HepG2 (cell line): ENCODE measurements at regions not wholly inside any gene's neighbourhood (a gene's known extent, or its start where the extent isn't known, plus 50 kb on each side); places are given as distances from the start of the nearest gene placed in this dataset.

ENCODE experiments used
- ATAC-seq: fragments of 200-7000 bp; cut with Tn5 transposase; 3 replicates; pipeline ENCODE4 v1.9.1; 2020; ENCODE audit warnings: mild to moderate bottlenecking, moderate library complexity
- BruUV-seq: library from RNA; stranded (reverse); fragments of 400-500 nt; replicated peaks from 2 replicates; lab custom pipeline; 2021; lab: Mats Ljungman, UMichigan
- CTCF ChIA-PET: fragments of 300-600 bp; formaldehyde crosslinking; extraction: SDS; loops from one replicate; lab custom pipeline; 2021; ENCODE audit warnings: low total read pairs, inconsistent platforms, low intra/inter-chr PET ratio; lab: Yijun Ruan, JAX
- POLR2A ChIA-PET: fragments of 350-600 bp; sonication (Branson Sonifier 250); formaldehyde crosslinking; loops from one replicate; lab custom pipeline; 2020; ENCODE audit warnings: antibody characterized with exemption, inconsistent platforms; lab: Yijun Ruan, JAX
- DNase-seq: peaks from one replicate; pipeline ENCODE4 v3.0.0-alpha.2; 2015; ENCODE audit warnings: low spot score
- FAIRE-seq: peaks from 3 replicates; lab custom pipeline; 2011; peaks lifted over from hg19 to GRCh38; lab: Jason Lieb, UNC
- H2AFZ ChIP-seq: one replicate; pipeline ENCODE4 v1.6.1; 2011; ENCODE audit warnings: low read length, inconsistent platforms
- H3K27ac ChIP-seq: fragments of 300-600 bp; 3 replicates; pipeline ENCODE4 v1.8.0; 2011; ENCODE audit warnings: mixed run types, mild to moderate bottlenecking, mixed read lengths, low read length, inconsistent platforms; ENCODE audit not compliant: insufficient read depth; ENCODE audit errors: extremely low read length
- H3K27me3 ChIP-seq, 2 experiments: fragments of 200-600 bp in 1 of 2; 2 replicates in 1 of 2; 3 replicates in 1 of 2; pipeline versions ENCODE4 v1.6.0 to v1.8.0; 2011; ENCODE audit warnings: low read length in 2 of 2, mild to moderate bottlenecking in 2 of 2, moderate library complexity in 2 of 2, inconsistent platforms in 1 of 2; ENCODE audit not compliant: insufficient read depth in 2 of 2, control insufficient read depth in 1 of 2
- H3K36me3 ChIP-seq, 2 experiments: fragments of 200-600 bp in 1 of 2; replicated peaks in 1 of 2; 2 replicates in 1 of 2; 3 replicates in 1 of 2; pipeline versions ENCODE4 v1.5.1 to v1.8.0; 2011; ENCODE audit warnings: low read length in 2 of 2, inconsistent platforms in 1 of 2; ENCODE audit not compliant: insufficient read depth in 2 of 2, control insufficient read depth in 1 of 2
- H3K4me1 ChIP-seq: 2 replicates; pipeline ENCODE4 v1.5.1; 2012; ENCODE audit warnings: low read length, inconsistent platforms; ENCODE audit not compliant: insufficient read depth
- H3K4me2 ChIP-seq: 2 replicates; pipeline ENCODE4 v1.6.0; 2011; ENCODE audit warnings: low read depth, low read length, inconsistent platforms
- H3K4me3 ChIP-seq, 3 experiments: fragments of 200-600 bp in 1 of 3; sonication (generic), shearing (Covaris generic) in 1 of 3; replicated peaks in 1 of 3; 2 replicates each; pipeline ENCODE4 v1.5.1; 2011 to 2016; ENCODE audit warnings: low read length in 3 of 3, inconsistent platforms in 2 of 3, low read depth in 2 of 3, mild to moderate bottlenecking in 2 of 3, control low read depth in 1 of 3, mixed read lengths in 1 of 3; ENCODE audit not compliant: insufficient read depth in 1 of 3
- H3K79me2 ChIP-seq: one replicate; pipeline ENCODE4 v1.6.1; 2011; ENCODE audit warnings: low read length, inconsistent platforms; ENCODE audit not compliant: insufficient read depth
- H3K9ac ChIP-seq: 2 replicates; pipeline ENCODE4 v1.6.0; 2011; ENCODE audit warnings: mild to moderate bottlenecking, low read depth, low read length, inconsistent platforms; ENCODE audit not compliant: insufficient read depth
- H3K9me3 ChIP-seq: 2 replicates; pipeline ENCODE4 v1.5.1; 2012; ENCODE audit warnings: mild to moderate bottlenecking, low read length
- H4K20me1 ChIP-seq: 2 replicates; pipeline ENCODE4 v1.6.0; 2011; ENCODE audit warnings: inconsistent platforms, mild to moderate bottlenecking, low read length, moderate library complexity; ENCODE audit not compliant: insufficient read depth
- BATF2 ChIP-seq: sonication (generic); formaldehyde crosslinking; IDR thresholded peaks from 2 replicates; pipeline ENCODE4 v1.8.0; 2022; ENCODE audit warnings: mild to moderate bottlenecking, missing genetic modification reagents, moderate library complexity
- ETS1 ChIP-seq: sonication (generic); formaldehyde crosslinking; IDR thresholded peaks from 2 replicates; pipeline ENCODE4 v1.4.0; 2020; ENCODE audit warnings: missing genetic modification reagents
- FIP1L1 ChIP-seq: fragments of 200-400 bp; formaldehyde crosslinking; IDR thresholded peaks from 2 replicates; pipeline ENCODE4 v1.6.1; 2018; ENCODE audit warnings: low read depth, mild to moderate bottlenecking, low read length, moderate library complexity, borderline replicate concordance; ENCODE audit not compliant: insufficient read depth
- RFXANK ChIP-seq: IDR thresholded peaks from 2 replicates; pipeline ENCODE4 v1.6.1; 2016
- SRSF4 ChIP-seq: fragments of 200-400 bp; formaldehyde crosslinking; IDR thresholded peaks from one replicate; pipeline ENCODE4 v1.6.1; 2018; ENCODE audit warnings: mild to moderate bottlenecking, low read depth, low read length, moderate library complexity; ENCODE audit not compliant: poor library complexity, severe bottlenecking
- TEAD2 ChIP-seq: sonication (generic); formaldehyde crosslinking; IDR thresholded peaks from 2 replicates; pipeline ENCODE4 v1.9.0; 2021; ENCODE audit warnings: missing genetic modification reagents
- ZBTB8A ChIP-seq: sonication (generic); formaldehyde crosslinking; IDR thresholded peaks from 2 replicates; pipeline ENCODE4 v1.4.0; 2020; ENCODE audit warnings: mild to moderate bottlenecking, low read depth, missing genetic modification reagents, borderline replicate concordance
- ZFP1 ChIP-seq: IDR thresholded peaks from 2 replicates; pipeline ENCODE4 v1.6.1; 2016
- ZNF441 ChIP-seq: sonication (generic); formaldehyde crosslinking; IDR thresholded peaks from 2 replicates; pipeline ENCODE4 v1.7.0; 2021; ENCODE audit warnings: missing genetic modification reagents, borderline replicate concordance
- ZNF556 ChIP-seq: sonication (generic); formaldehyde crosslinking; IDR thresholded peaks from 2 replicates; pipeline ENCODE4 v1.4.0; 2020; ENCODE audit warnings: mild to moderate bottlenecking, missing genetic modification reagents, borderline replicate concordance
- ZNF574 ChIP-seq: sonication (generic); formaldehyde crosslinking; IDR thresholded peaks from 2 replicates; pipeline ENCODE4 v1.4.0; 2020; ENCODE audit warnings: missing genetic modification reagents
- ZNF609 ChIP-seq: sonication (generic); formaldehyde crosslinking; IDR thresholded peaks from 2 replicates; pipeline ENCODE4 v1.4.0; 2020; ENCODE audit warnings: mild to moderate bottlenecking, missing genetic modification reagents, borderline replicate concordance
- ZNF691 ChIP-seq: sonication (generic); formaldehyde crosslinking; IDR thresholded peaks from 2 replicates; pipeline ENCODE4 v1.4.0; 2020; ENCODE audit warnings: missing genetic modification reagents, low read depth, mild to moderate bottlenecking, borderline replicate concordance
- ZNF749 ChIP-seq: sonication (generic); formaldehyde crosslinking; IDR thresholded peaks from 2 replicates; pipeline ENCODE4 v1.8.0; 2022; ENCODE audit warnings: mild to moderate bottlenecking, missing genetic modification reagents, moderate library complexity, borderline replicate concordance
- ZSCAN31 ChIP-seq: sonication (generic); formaldehyde crosslinking; IDR thresholded peaks from 2 replicates; pipeline ENCODE4 v1.5.0; 2020; ENCODE audit warnings: low read depth, mild to moderate bottlenecking, missing genetic modification reagents
- in situ Hi-C: cut with HindIII; loops from 2 replicates; pipeline ENCODE4 v1.10.0; 2017; ENCODE audit warnings: low pct_unique_long_range_greater_than_20kb; ENCODE audit not compliant: extremely low pct_ligation_motif_present
- intact Hi-C: fragments of 100-400 bp; cut with micrococcal nuclease; formaldehyde crosslinking; loops from one replicate; pipeline ENCODE4 v1.10.0; 2022; ENCODE audit not compliant: unreplicated experiment

GRCh38 chr12:40614923-40615322 is 77.3 kb upstream of the CNTN1 start:
- Histone ChIP-seq H3K9me3 (peaks cover 44% of the 10 kb centered on the region), H3K27me3 (no peaks in the 10 kb centered on the region), H3K36me3 (no peaks in the 10 kb centered on the region), H3K4me2 (no peak overlapping the region), H4K20me1 (no peaks in the 10 kb centered on the region), H2AFZ (no peak overlapping the region), H3K9ac (no peak overlapping the region), H3K4me3 (no peak overlapping the region), H3K27ac (no peak overlapping the region), H3K4me1 (no peaks in the 10 kb centered on the region), H3K79me2 (no peaks in the 10 kb centered on the region)
- in situ Hi-C loops = no loop called here
- ATAC-seq = no peak
- BruUV-seq = no TSS peak
- ChIA-PET POLR2A (no interaction called here), CTCF (no interaction called here)
- intact Hi-C loops = no loop called here
- DNase-seq = no peak
- FAIRE-seq = no peak
- TF ChIP-seq ZNF556 (CRISPR knock-in tag) (no peak), FIP1L1 (no peak), BATF2 (CRISPR knock-in tag) (no peak), ZNF691 (no peak), ZSCAN31 (CRISPR knock-in tag) (no peak), RFXANK (no peak), ZNF574 (CRISPR knock-in tag) (no peak), ZFP1 (no peak), ZNF749 (CRISPR knock-in tag) (no peak), SRSF4 (no peak), TEAD2 (CRISPR knock-in tag) (no peak), ZNF609 (CRISPR knock-in tag) (no peak), ZBTB8A (CRISPR knock-in tag) (no peak), ETS1 (CRISPR knock-in tag) (no peak), ZNF441 (CRISPR knock-in tag) (no peak)
